ENCODE measurements at regions not wholly inside any gene's neighbourhood (a gene's known extent, or its start where the extent isn't known, plus 50 kb on each side); places are given as distances from the start of the nearest gene placed in this dataset.

GRCh38 chr12:75779891-75780496, 251.6 kb downstream of the PHLDA1 start:
- Histone ChIP-seq H3K9ac (ENCODE audit: low read length in 2 of 2) (no peak overlapping the region), H3K9me3 (ENCODE audit: control insufficient read depth in 2 of 2, low read length in 2 of 2) (no peaks in the 10 kb centered on the region), H3K4me1 (ENCODE audit: control insufficient read depth, insufficient read depth, low read length) (peaks cover 14% of the 10 kb centered on the region), H3K36me3 (ENCODE audit: control insufficient read depth in 2 of 2, insufficient read depth in 2 of 2, low read length in 2 of 2) (no peaks in the 10 kb centered on the region), H3K27ac (ENCODE audit: low read length) (no peak overlapping the region), H3K4me3 (ENCODE audit: low read length in 2 of 2) (no peak overlapping the region), H3K27me3 (ENCODE audit: control insufficient read depth in 1 of 2, insufficient read depth in 2 of 2, low read length in 2 of 2) (no peaks in the 10 kb centered on the region)

- no peak overlapping the region for H3K27ac ChIP-seq (ENCODE audit: low read length)
- no peaks in the 10 kb centered on the region for H3K9me3 ChIP-seq (ENCODE audit: control insufficient read depth in 2 of 2, low read length in 2 of 2)
Measured at GRCh38 chr12:75774261-75775052, 257.1 kb downstream of the PHLDA1 start.

GRCh38 chr12:75773377-75773776, 258.2 kb downstream of the PHLDA1 start:
- H3K27ac ChIP-seq (ENCODE audit: low read length) = no peak overlapping the region
- no peaks in the 10 kb centered on the region for H3K36me3 ChIP-seq (ENCODE audit: control insufficient read depth in 2 of 2, insufficient read depth in 2 of 2, low read length in 2 of 2)
- H3K9me3 ChIP-seq (ENCODE audit: control insufficient read depth in 2 of 2, low read length in 2 of 2) = no peaks in the 10 kb centered on the region
- H3K9ac ChIP-seq (ENCODE audit: low read length in 2 of 2) = no peak overlapping the region
- H3K4me3 ChIP-seq (ENCODE audit: low read length in 2 of 2) = no peak overlapping the region
- no peaks in the 10 kb centered on the region for H3K4me1 ChIP-seq (ENCODE audit: control insufficient read depth, insufficient read depth, low read length)
- H3K27me3 ChIP-seq (ENCODE audit: control insufficient read depth in 1 of 2, insufficient read depth in 2 of 2, low read length in 2 of 2) = no peaks in the 10 kb centered on the region

More at GRCh38 chr12:75774261-75775052, 257.1 kb downstream of the PHLDA1 start:
- H3K9ac ChIP-seq (ENCODE audit: low read length in 2 of 2) = no peak overlapping the region
- no peaks in the 10 kb centered on the region for H3K4me1 ChIP-seq (ENCODE audit: control insufficient read depth, insufficient read depth, low read length)
- H3K36me3 ChIP-seq (ENCODE audit: control insufficient read depth in 2 of 2, insufficient read depth in 2 of 2, low read length in 2 of 2) = no peaks in the 10 kb centered on the region
- no peak overlapping the region for H3K4me3 ChIP-seq (ENCODE audit: low read length in 2 of 2)
- no peaks in the 10 kb centered on the region for H3K27me3 ChIP-seq (ENCODE audit: control insufficient read depth in 1 of 2, insufficient read depth in 2 of 2, low read length in 2 of 2)

GRCh38 chr12:75771023-75771422, 259.6 kb upstream of the KRR1 start:
- Histone ChIP-seq H3K9ac (ENCODE audit: low read length in 2 of 2) (no peak overlapping the region), H3K27me3 (ENCODE audit: control insufficient read depth in 1 of 2, insufficient read depth in 2 of 2, low read length in 2 of 2) (no peaks in the 10 kb centered on the region), H3K27ac (ENCODE audit: low read length) (no peak overlapping the region), H3K9me3 (ENCODE audit: control insufficient read depth in 2 of 2, low read length in 2 of 2) (no peaks in the 10 kb centered on the region), H3K4me1 (ENCODE audit: control insufficient read depth, insufficient read depth, low read length) (no peaks in the 10 kb centered on the region), H3K36me3 (ENCODE audit: control insufficient read depth in 2 of 2, insufficient read depth in 2 of 2, low read length in 2 of 2) (no peaks in the 10 kb centered on the region), H3K4me3 (ENCODE audit: low read length in 2 of 2) (no peak overlapping the region)

- H3K4me1 ChIP-seq (ENCODE audit: control insufficient read depth, insufficient read depth, low read length) = no peaks in the 10 kb centered on the region
- no peaks in the 10 kb centered on the region for H3K36me3 ChIP-seq (ENCODE audit: control insufficient read depth in 2 of 2, insufficient read depth in 2 of 2, low read length in 2 of 2)
- H3K27ac ChIP-seq (ENCODE audit: low read length) = no peak overlapping the region
- H3K9me3 ChIP-seq (ENCODE audit: control insufficient read depth in 2 of 2, low read length in 2 of 2) = no peaks in the 10 kb centered on the region
- H3K9ac ChIP-seq (ENCODE audit: low read length in 2 of 2) = no peak overlapping the region
- no peaks in the 10 kb centered on the region for H3K27me3 ChIP-seq (ENCODE audit: control insufficient read depth in 1 of 2, insufficient read depth in 2 of 2, low read length in 2 of 2)
- no peak overlapping the region for H3K4me3 ChIP-seq (ENCODE audit: low read length in 2 of 2)
Measured at GRCh38 chr12:75767957-75768356, 256.5 kb upstream of the KRR1 start.

GRCh38 chr12:75766263-75767160, 255.1 kb upstream of the KRR1 start:
- H3K4me1 ChIP-seq (ENCODE audit: control insufficient read depth, insufficient read depth, low read length) = no peaks in the 10 kb centered on the region
- H3K9me3 ChIP-seq (ENCODE audit: control insufficient read depth in 2 of 2, low read length in 2 of 2) = no peaks in the 10 kb centered on the region
- H3K9ac ChIP-seq (ENCODE audit: low read length in 2 of 2) = no peak overlapping the region
- no peak overlapping the region for H3K27ac ChIP-seq (ENCODE audit: low read length)
- no peak overlapping the region for H3K4me3 ChIP-seq (ENCODE audit: low read length in 2 of 2)
- H3K36me3 ChIP-seq (ENCODE audit: control insufficient read depth in 2 of 2, insufficient read depth in 2 of 2, low read length in 2 of 2) = no peaks in the 10 kb centered on the region
- H3K27me3 ChIP-seq (ENCODE audit: control insufficient read depth in 1 of 2, insufficient read depth in 2 of 2, low read length in 2 of 2) = no peaks in the 10 kb centered on the region

- H3K27ac ChIP-seq (ENCODE audit: low read length) = no peak overlapping the region
- H3K36me3 ChIP-seq (ENCODE audit: control insufficient read depth in 2 of 2, insufficient read depth in 2 of 2, low read length in 2 of 2) = no peaks in the 10 kb centered on the region
- no peak overlapping the region for H3K4me3 ChIP-seq (ENCODE audit: low read length in 2 of 2)
- H3K4me1 ChIP-seq (ENCODE audit: control insufficient read depth, insufficient read depth, low read length) = no peaks in the 10 kb centered on the region
- no peak overlapping the region for H3K9ac ChIP-seq (ENCODE audit: low read length in 2 of 2)
- no peaks in the 10 kb centered on the region for H3K9me3 ChIP-seq (ENCODE audit: control insufficient read depth in 2 of 2, low read length in 2 of 2)
- no peaks in the 10 kb centered on the region for H3K27me3 ChIP-seq (ENCODE audit: control insufficient read depth in 1 of 2, insufficient read depth in 2 of 2, low read length in 2 of 2)
Measured at GRCh38 chr12:75765170-75766059, 254.0 kb upstream of the KRR1 start.

- Histone ChIP-seq H3K4me1 (ENCODE audit: control insufficient read depth, insufficient read depth, low read length) (no peaks in the 10 kb centered on the region), H3K36me3 (ENCODE audit: control insufficient read depth in 2 of 2, insufficient read depth in 2 of 2, low read length in 2 of 2) (no peaks in the 10 kb centered on the region), H3K4me3 (ENCODE audit: low read length in 2 of 2) (no peak overlapping the region), H3K9ac (ENCODE audit: low read length in 2 of 2) (no peak overlapping the region), H3K27me3 (ENCODE audit: control insufficient read depth in 1 of 2, insufficient read depth in 2 of 2, low read length in 2 of 2) (no peaks in the 10 kb centered on the region), H3K27ac (ENCODE audit: low read length) (no peak overlapping the region), H3K9me3 (ENCODE audit: control insufficient read depth in 2 of 2, low read length in 2 of 2) (no peaks in the 10 kb centered on the region)
Measured at GRCh38 chr12:75764091-75764841, 252.9 kb upstream of the KRR1 start.

GRCh38 chr12:75760573-75761294, 249.3 kb upstream of the KRR1 start:
- no peak overlapping the region for H3K27ac ChIP-seq (ENCODE audit: low read length)
- H3K4me1 ChIP-seq (ENCODE audit: control insufficient read depth, insufficient read depth, low read length) = no peaks in the 10 kb centered on the region
- no peak overlapping the region for H3K9ac ChIP-seq (ENCODE audit: low read length in 2 of 2)
- no peak overlapping the region for H3K4me3 ChIP-seq (ENCODE audit: low read length in 2 of 2)
- no peaks in the 10 kb centered on the region for H3K27me3 ChIP-seq (ENCODE audit: control insufficient read depth in 1 of 2, insufficient read depth in 2 of 2, low read length in 2 of 2)
- no peaks in the 10 kb centered on the region for H3K9me3 ChIP-seq (ENCODE audit: control insufficient read depth in 2 of 2, low read length in 2 of 2)
- H3K36me3 ChIP-seq (ENCODE audit: control insufficient read depth in 2 of 2, insufficient read depth in 2 of 2, low read length in 2 of 2) = no peaks in the 10 kb centered on the region
